Heart left ventricle (tissue), 16 donors: ENCODE measurements at regions not wholly inside any gene's neighbourhood (a gene's known extent, or its start where the extent isn't known, plus 50 kb on each side); places are given as distances from the start of the nearest gene placed in this dataset.

Experiments
- ATAC-seq, 4 donors: fragments of 200-7000 bp; cut with Tn5 transposase; one replicate each; pipeline ENCODE4 v1.9.1; 2020 to 2022; ENCODE audit warnings: moderate library complexity in 4 of 4, mild to moderate bottlenecking in 3 of 4, moderate number of reproducible peaks in 1 of 4
- DNase-seq, 5 donors: peaks; one replicate each; pipeline ENCODE4 v3.0.0-alpha.2; 2020
- H3K27ac ChIP-seq, 12 donors: fragments of 200-600 bp; sonication (generic) in 4 of 12; one replicate each; pipeline versions ENCODE4 v1.5.0 to v1.8.0; 2016 to 2022; ENCODE audit warnings: mild to moderate bottlenecking in 2 of 12
- H3K27me3 ChIP-seq, 9 donors: fragments of 200-600 bp; sonication (generic) in 2 of 9; one replicate each; pipeline versions ENCODE4 v1.5.1 to v1.8.0; 2016 to 2022; ENCODE audit warnings: mild to moderate bottlenecking in 3 of 9
- H3K36me3 ChIP-seq, 9 donors: fragments of 200-600 bp; sonication (generic) in 2 of 9; one replicate each; pipeline versions ENCODE4 v1.5.0 to v1.8.0; 2018 to 2022; ENCODE audit warnings: mild to moderate bottlenecking in 2 of 9
- H3K4me1 ChIP-seq, 12 donors: fragments of 200-600 bp; sonication (generic) in 4 of 12; one replicate each; pipeline versions ENCODE4 v1.5.0 to v1.8.0; 2016 to 2022; ENCODE audit warnings: mild to moderate bottlenecking in 3 of 12
- H3K4me3 ChIP-seq, 12 donors: fragments of 200-600 bp; sonication (generic) in 4 of 12; one replicate each; pipeline versions ENCODE4 v1.5.0 to v1.8.0; 2017 to 2022; ENCODE audit warnings: mild to moderate bottlenecking in 9 of 12, moderate library complexity in 4 of 12
- H3K9me3 ChIP-seq, 12 donors: fragments of 200-600 bp; sonication (generic) in 4 of 12; one replicate each; pipeline versions ENCODE4 v1.5.0 to v1.8.0; 2016 to 2022; ENCODE audit warnings: mild to moderate bottlenecking in 1 of 12
- POLR2A ChIP-seq, 2 donors: fragments of 450-650 bp; IDR thresholded peaks; one replicate each; pipeline ENCODE4 v1.6.1; 2017; ENCODE audit warnings: antibody characterized with exemption in 2 of 2, mild to moderate bottlenecking in 2 of 2, moderate library complexity in 2 of 2
- WGBS, 4 donors: extraction: QIAGEN DNeasy Blood & Tissue Kit in 2 of 4; methylation state at CpG; one replicate each; pipeline versions ENCODE4 v1.1.5 to v1.1.7; 2013 to 2018; 5-methylcytosine and 5-hydroxymethylcytosine counted together
- intact Hi-C, 10 donors: fragments of 100-400 bp; cut with DNase I; formaldehyde crosslinking; loops; one replicate each; pipeline versions ENCODE4 v1.11.1 to v1.14.2; 2022
- TF ChIP-seq, protein P1 (sequence below), 12 donors: fragments of 200-600 bp; sonication (generic) in 4 of 12; IDR thresholded peaks; one replicate each; pipeline versions ENCODE4 v1.5.0 to v1.8.0; 2018 to 2022; ENCODE audit warnings: antibody characterized with exemption in 12 of 12, mild to moderate bottlenecking in 5 of 12
- donor health status: ischemic (EF 13 %, LVEDD 7.1; RV severe dilation, severe dysfunction).
- donor health status: healthy with polysubstance abuse.
- donor health status: DM: no; HTN: yes; CAD: no.
- donor health status: DM: no; HTN: no; CAD: no.
- donor health status: ischemic (EF 25% LVEDD 6.9; RV normal size, moderate dysfunction).
- donor health status: ischemic (EF 25% LVEDD 5.7; RV mildly dilated, moderate dysfunction).
- donor health status: healthy.
- donor health status: DM: yes; HTN: yes; CAD: no.
- donor health status: ischemic (EF 35%, LVEDD 5.7; RV mildly dilated, moderate dysfunction).
- donor health status: nonischemic (EF 11% LVEDD 7.7; RV severe dilation, severe dysfunction).
- donor health status: DM: yes; HTN: yes; CAD: no.
- donor health status: PGD.
- donor health status: ischemic (EF 29% LVEDD 5.4; RV normal size, mild dysfunction).
- donor health status: nonischemic (EF 23%, LVEDD 6.1; RV moderate dilation, normal function).

DNA sequence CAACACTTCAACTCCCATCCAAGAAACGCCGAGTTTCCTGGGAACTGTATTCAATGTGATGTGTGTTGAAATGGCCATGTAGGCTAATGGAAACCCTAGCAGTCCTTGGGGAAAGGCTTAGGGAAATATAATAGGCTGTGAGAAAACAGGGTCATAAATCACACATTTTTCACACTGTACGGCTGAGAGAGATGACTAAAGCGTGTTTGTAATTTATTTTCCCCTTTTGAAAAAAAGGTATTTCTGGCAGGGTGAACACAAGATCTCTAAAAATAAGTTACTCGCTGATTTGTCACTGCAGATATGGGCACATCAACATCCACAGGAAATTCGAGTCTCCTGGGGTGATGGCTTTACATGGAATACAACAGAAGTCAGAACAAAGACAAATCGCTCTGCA, 109.6 kb upstream of the ST6GAL2 start:
- TF ChIP-seq, protein P1, sequence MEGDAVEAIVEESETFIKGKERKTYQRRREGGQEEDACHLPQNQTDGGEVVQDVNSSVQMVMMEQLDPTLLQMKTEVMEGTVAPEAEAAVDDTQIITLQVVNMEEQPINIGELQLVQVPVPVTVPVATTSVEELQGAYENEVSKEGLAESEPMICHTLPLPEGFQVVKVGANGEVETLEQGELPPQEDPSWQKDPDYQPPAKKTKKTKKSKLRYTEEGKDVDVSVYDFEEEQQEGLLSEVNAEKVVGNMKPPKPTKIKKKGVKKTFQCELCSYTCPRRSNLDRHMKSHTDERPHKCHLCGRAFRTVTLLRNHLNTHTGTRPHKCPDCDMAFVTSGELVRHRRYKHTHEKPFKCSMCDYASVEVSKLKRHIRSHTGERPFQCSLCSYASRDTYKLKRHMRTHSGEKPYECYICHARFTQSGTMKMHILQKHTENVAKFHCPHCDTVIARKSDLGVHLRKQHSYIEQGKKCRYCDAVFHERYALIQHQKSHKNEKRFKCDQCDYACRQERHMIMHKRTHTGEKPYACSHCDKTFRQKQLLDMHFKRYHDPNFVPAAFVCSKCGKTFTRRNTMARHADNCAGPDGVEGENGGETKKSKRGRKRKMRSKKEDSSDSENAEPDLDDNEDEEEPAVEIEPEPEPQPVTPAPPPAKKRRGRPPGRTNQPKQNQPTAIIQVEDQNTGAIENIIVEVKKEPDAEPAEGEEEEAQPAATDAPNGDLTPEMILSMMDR (IDR thresholded peaks at IDR 0.05): no peak
- no peak for TF ChIP-seq POLR2A (IDR thresholded peaks at IDR 0.05)
- no peaks in the 10 kb centered on the region for H3K9me3 ChIP-seq
- H3K36me3 ChIP-seq: no peaks in the 10 kb centered on the region
- WGBS, 4 donors: 39 to 50% (median 42%) methylated on average over 7 of the region's 7 CpGs
- H3K4me3 ChIP-seq: no peak overlapping the region
- no peak for DNase-seq
- no peaks in the 10 kb centered on the region for H3K27me3 ChIP-seq
- ATAC-seq: no peak
- H3K27ac ChIP-seq: no peak overlapping the region
- H3K4me1 ChIP-seq: peaks cover 0 to 17% (median 4%) of the 10 kb centered on the region in 12 donors
- intact Hi-C loops: no loop called here

DNA sequence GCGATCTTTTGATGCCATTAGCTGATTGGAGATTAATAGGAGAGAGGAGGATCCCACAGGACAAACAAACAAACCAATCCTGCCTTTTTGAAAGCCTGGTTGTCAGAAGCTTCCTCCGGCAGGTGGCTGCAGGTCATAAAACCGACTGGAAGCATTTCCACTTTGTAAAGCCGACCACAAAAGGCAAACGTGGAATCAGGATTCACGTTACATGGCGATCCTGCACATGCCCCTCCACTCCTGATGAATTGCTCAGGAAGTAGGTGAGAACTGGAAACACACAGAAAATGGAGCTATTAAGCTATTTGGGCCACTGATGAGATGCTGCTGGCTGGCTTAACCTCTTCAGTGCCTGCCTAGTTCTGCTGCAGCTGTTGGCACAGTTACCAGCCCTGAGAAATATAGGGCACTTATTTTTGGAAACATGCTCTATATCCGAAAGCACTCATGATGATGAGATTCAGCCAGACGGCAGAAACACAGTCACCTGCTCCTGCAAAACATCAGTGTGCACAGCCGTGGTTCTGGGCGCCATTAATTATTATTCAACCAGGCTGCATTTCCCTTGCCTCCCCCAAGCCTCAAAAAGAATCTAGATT, 110.3 kb upstream of the ST6GAL2 start:
- H3K4me3 ChIP-seq: no peak overlapping the region
- intact Hi-C loops: no loop called here
- DNase-seq: peak in 1 of 5 donors; percentile 33
- H3K27ac ChIP-seq: no peak overlapping the region
- H3K9me3 ChIP-seq: no peaks in the 10 kb centered on the region
- peak; percentile 51 to 94 (median 74) for ATAC-seq
- no peaks in the 10 kb centered on the region for H3K27me3 ChIP-seq
- peaks cover 0 to 17% (median 4%) of the 10 kb centered on the region in 12 donors for H3K4me1 ChIP-seq
- no peaks in the 10 kb centered on the region for H3K36me3 ChIP-seq
- WGBS, 4 donors: 46 to 50% (median 50%) methylated on average over 11 of the region's 11 CpGs
- TF ChIP-seq, protein P1 (IDR thresholded peaks at IDR 0.05): no peak

DNA sequence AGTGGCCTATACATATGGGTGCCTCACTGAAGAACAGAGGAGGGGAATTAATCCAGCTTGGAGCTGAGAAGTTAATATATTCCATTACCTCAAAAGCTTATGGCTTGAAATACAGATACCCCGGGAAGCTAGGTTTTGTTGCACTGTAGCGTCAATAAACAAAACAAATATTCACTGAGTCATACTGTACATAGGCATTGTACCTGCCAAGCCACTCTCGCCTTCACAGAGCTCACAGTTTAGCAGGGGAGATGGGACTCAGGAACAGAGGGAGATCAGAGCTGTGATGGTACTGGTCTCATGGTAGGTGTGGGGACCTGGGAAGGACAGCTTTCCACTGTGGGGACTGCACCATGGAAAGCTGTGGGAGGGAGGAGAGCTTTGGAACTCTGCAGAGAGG, 111.2 kb upstream of the ST6GAL2 start:
- ATAC-seq (no peak), DNase-seq (no peak)
- Histone ChIP-seq H3K4me3 (no peak overlapping the region), H3K36me3 (no peaks in the 10 kb centered on the region), H3K27ac (no peak overlapping the region), H3K27me3 (no peaks in the 10 kb centered on the region), H3K4me1 (peaks cover 0 to 17% (median 4%) of the 10 kb centered on the region in 12 donors), H3K9me3 (no peaks in the 10 kb centered on the region)
- 63 to 100% (median 68%) methylated on average over 3 of the region's 3 CpGs for WGBS, 4 donors
- TF ChIP-seq, protein P1 (IDR thresholded peaks at IDR 0.05): no peak
- no peak for TF ChIP-seq POLR2A (IDR thresholded peaks at IDR 0.05)
- intact Hi-C loops: no loop called here

DNA sequence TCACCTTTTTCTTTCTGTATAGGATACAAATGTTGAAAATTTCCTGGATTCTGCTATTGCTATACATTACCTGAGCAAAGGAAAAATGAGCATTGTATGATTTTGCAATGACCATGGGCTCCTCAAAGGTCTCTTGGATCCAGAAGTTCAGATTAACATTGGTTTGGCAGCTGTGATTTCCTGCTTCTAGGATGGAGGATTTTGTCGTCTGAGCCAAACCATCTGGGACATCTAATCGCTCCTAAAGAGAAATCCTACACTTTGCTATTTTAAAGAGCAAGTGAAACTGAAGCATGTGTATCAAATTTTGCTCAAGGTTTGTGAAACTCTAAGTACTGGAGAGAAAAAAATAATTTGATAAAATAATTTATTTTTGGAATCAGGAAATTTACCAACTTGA, 115.1 kb upstream of the ST6GAL2 start:
- H3K4me1 ChIP-seq: peaks cover 0 to 11% (median 3%) of the 10 kb centered on the region in 12 donors
- H3K27me3 ChIP-seq: no peaks in the 10 kb centered on the region
- H3K27ac ChIP-seq: no peak overlapping the region
- ATAC-seq (no peak), DNase-seq (no peak)
- no peak overlapping the region for H3K4me3 ChIP-seq
- no peaks in the 10 kb centered on the region for H3K36me3 ChIP-seq
- H3K9me3 ChIP-seq: no peaks in the 10 kb centered on the region
- 26 to 43% (median 35%) methylated on average over 2 of the region's 2 CpGs for WGBS, 4 donors
- TF ChIP-seq, protein P1 (IDR thresholded peaks at IDR 0.05): no peak
- no peak for TF ChIP-seq POLR2A (IDR thresholded peaks at IDR 0.05)
- intact Hi-C loops: no loop called here
